PC-3 (cell line): ENCODE measurements at regions not wholly inside any gene's neighbourhood (a gene's known extent, or its start where the extent isn't known, plus 50 kb on each side); places are given as distances from the start of the nearest gene placed in this dataset.

Experiments used
- ATAC-seq: fragments of 200-7000 bp; cut with Tn5 transposase; 2 replicates; pipeline ENCODE4 v1.9.1; 2020; ENCODE audit warnings: mild to moderate bottlenecking, moderate library complexity
- BruUV-seq: library from RNA; stranded (reverse); fragments of 400-500 nt; replicated peaks from 2 replicates; lab custom pipeline; 2021; lab: Mats Ljungman, UMichigan
- CTCF ChIA-PET: fragments of 300-600 bp; sonication (Branson Sonifier 250); formaldehyde crosslinking; loops from one replicate; lab custom pipeline; 2022; ENCODE audit warnings: antibody characterized with exemption; lab: Charles Lee
- POLR2A ChIA-PET: fragments of 300-600 bp; sonication (Branson Sonifier 250); formaldehyde crosslinking; loops from one replicate; lab custom pipeline; 2022; ENCODE audit warnings: antibody characterized with exemption; ENCODE audit not compliant: unreplicated experiment; lab: Charles Lee
- DNase-seq: peaks from one replicate; pipeline ENCODE4 v3.0.0-alpha.2; 2015
- H2AFZ ChIP-seq: fragments of 300-600 bp; sonication (generic); 2 replicates; pipeline ENCODE4 v1.6.0; 2016; ENCODE audit warnings: antibody characterized with exemption, low read length
- H3F3A ChIP-seq: fragments of 300-600 bp; sonication (generic); one replicate; pipeline ENCODE4 v1.6.0; 2017; ENCODE audit warnings: antibody characterized with exemption, low read length, control low read depth, mild to moderate bottlenecking; ENCODE audit not compliant: unreplicated experiment
- H3K27ac ChIP-seq: fragments of 300-600 bp; sonication (generic); 2 replicates; pipeline ENCODE4 v1.5.1; 2016; ENCODE audit warnings: mild to moderate bottlenecking, low read length
- H3K27me3 ChIP-seq: fragments of 300-600 bp; sonication (generic); 2 replicates; pipeline ENCODE4 v1.6.1; 2016; ENCODE audit warnings: low read length, mixed read lengths
- H3K36me3 ChIP-seq: fragments of 300-600 bp; sonication (generic); 2 replicates; pipeline ENCODE4 v1.6.1; 2016; ENCODE audit warnings: low read depth, mixed run types, low read length, mixed read lengths
- H3K4me1 ChIP-seq: fragments of 300-600 bp; sonication (generic); 2 replicates; pipeline ENCODE4 v1.5.1; 2016; ENCODE audit warnings: low read length; ENCODE audit not compliant: insufficient read depth
- H3K4me2 ChIP-seq: fragments of 300-600 bp; sonication (generic); 2 replicates; pipeline ENCODE4 v1.6.0; 2016; ENCODE audit warnings: low read length
- H3K4me3 ChIP-seq: fragments of 300-600 bp; sonication (generic); 2 replicates; pipeline ENCODE4 v1.5.1; 2016; ENCODE audit warnings: mild to moderate bottlenecking, low read length, mixed read lengths
- H3K79me2 ChIP-seq: fragments of 300-600 bp; sonication (generic); 2 replicates; pipeline ENCODE4 v1.6.1; 2017; ENCODE audit warnings: low read length, mixed read lengths
- H3K9ac ChIP-seq: fragments of 300-600 bp; sonication (generic); 2 replicates; pipeline ENCODE4 v1.6.0; 2016; ENCODE audit warnings: mild to moderate bottlenecking, low read length
- H3K9me2 ChIP-seq: fragments of 300-600 bp; sonication (generic); replicated peaks from 2 replicates; pipeline ENCODE4 v1.6.1; 2016; ENCODE audit warnings: mixed run types, low read length, mixed read lengths
- H3K9me3 ChIP-seq: fragments of 300-600 bp; sonication (generic); 2 replicates; pipeline ENCODE4 v1.6.1; 2016; ENCODE audit warnings: low read length, mixed read lengths
- H4K20me1 ChIP-seq: fragments of 300-600 bp; sonication (generic); 2 replicates; pipeline ENCODE4 v1.6.1; 2016; ENCODE audit warnings: low read length, mixed read lengths
- CTCF ChIP-seq: fragments of 300-600 bp; sonication (generic); conservative IDR thresholded peaks from 2 replicates; pipeline ENCODE4 v1.5.1; 2017; ENCODE audit warnings: antibody characterized with exemption, low read depth, mild to moderate bottlenecking, low read length
- EZH2 ChIP-seq: fragments of 300-600 bp; sonication (generic); IDR thresholded peaks from one replicate; pipeline ENCODE4 v1.6.1; 2017; ENCODE audit warnings: antibody characterized with exemption, mild to moderate bottlenecking, low read length; ENCODE audit not compliant: unreplicated experiment
- EZH2phosphoT487 ChIP-seq: fragments of 300-600 bp; sonication (generic); IDR thresholded peaks from 2 replicates; pipeline ENCODE4 v1.6.1; 2018; ENCODE audit warnings: mild to moderate bottlenecking, antibody characterized with exemption, low read length, borderline replicate concordance
- intact Hi-C: fragments of 100-400 bp; cut with micrococcal nuclease; formaldehyde crosslinking; loops from 2 replicates; pipeline ENCODE4 v1.9.0; 2023

- Histone ChIP-seq H3K79me2 (no peaks in the 10 kb centered on the region), H3F3A (no peaks in the 10 kb centered on the region), H3K4me2 (no peak overlapping the region), H3K4me3 (no peak overlapping the region), H2AFZ (no peak overlapping the region), H3K27ac (no peak overlapping the region), H3K4me1 (no peaks in the 10 kb centered on the region), H3K36me3 (no peaks in the 10 kb centered on the region), H3K9me3 (no peaks in the 10 kb centered on the region), H4K20me1 (no peaks in the 10 kb centered on the region), H3K9ac (no peak overlapping the region), H3K9me2 (no peaks in the 10 kb centered on the region), H3K27me3 (peaks cover 50% of the 10 kb centered on the region)
- TF ChIP-seq EZH2phosphoT487, result no peak
- BruUV-seq, result no TSS peak
- intact Hi-C loops, result no loop called here
- no peak for DNase-seq
- ChIA-PET CTCF (no interaction called here), POLR2A (no interaction called here)
- no peak for ATAC-seq
These were observed 696.1 kb downstream of the METTL4 start for GRCh38 chr18:1875219-1875618.

GRCh38 chr18:1884623-1885022 lies 686.7 kb downstream of the METTL4 start:
- CTCF ChIA-PET, result no interaction called here
- no peaks in the 10 kb centered on the region for H4K20me1 ChIP-seq

GRCh38 chr18:1891641-1892040 lies 679.7 kb downstream of the METTL4 start:
- no peaks in the 10 kb centered on the region for H4K20me1 ChIP-seq
- TF ChIP-seq EZH2 (no peak), EZH2phosphoT487 (no peak), CTCF (no peak)
- no peak overlapping the region for H3K9ac ChIP-seq
- no peak overlapping the region for H2AFZ ChIP-seq
- H3K27me3 ChIP-seq, result peaks cover 40% of the 10 kb centered on the region
- intact Hi-C loops, result no loop called here
- no peaks in the 10 kb centered on the region for H3F3A ChIP-seq
- ChIA-PET POLR2A (no interaction called here), CTCF (no interaction called here)
- no peaks in the 10 kb centered on the region for H3K4me1 ChIP-seq
- no peak overlapping the region for H3K27ac ChIP-seq
- ATAC-seq (no peak), DNase-seq (no peak)
- no peak overlapping the region for H3K4me2 ChIP-seq
- no peaks in the 10 kb centered on the region for H3K36me3 ChIP-seq
- no peaks in the 10 kb centered on the region for H3K9me2 ChIP-seq
- H3K9me3 ChIP-seq, result no peaks in the 10 kb centered on the region
- BruUV-seq, result no TSS peak
- H3K79me2 ChIP-seq, result no peaks in the 10 kb centered on the region
- no peak overlapping the region for H3K4me3 ChIP-seq

More at GRCh38 chr18:1884623-1885022, 686.7 kb downstream of the METTL4 start:
- Histone ChIP-seq H2AFZ (no peak overlapping the region), H3K9me2 (no peaks in the 10 kb centered on the region), H3K27me3 (peaks cover 51% of the 10 kb centered on the region; the same call in 1 of the 2 replicates), H3K9ac (no peak overlapping the region), H3K4me2 (no peak overlapping the region), H3K79me2 (no peaks in the 10 kb centered on the region), H3K4me1 (no peaks in the 10 kb centered on the region), H3K36me3 (no peaks in the 10 kb centered on the region), H3K27ac (no peak overlapping the region), H3K4me3 (no peak overlapping the region), H3F3A (no peaks in the 10 kb centered on the region), H3K9me3 (no peaks in the 10 kb centered on the region)
- ATAC-seq (no peak), DNase-seq (no peak)
- TF ChIP-seq CTCF, result no peak
- no peak for TF ChIP-seq EZH2phosphoT487
- no peak for TF ChIP-seq EZH2
- BruUV-seq, result no TSS peak
- POLR2A ChIA-PET, result no interaction called here
- intact Hi-C loops, result no loop called here
